Stimulated activated CD8-positive, alpha-beta memory T cell treated with anti-CD3 and anti-CD28 coated beads, Interleukin-12 subunit alpha, Interleukin-12 subunit beta, amount 100 ng/mL, for 1 hour (primary cell): ENCODE measurements at regions not wholly inside any gene's neighbourhood (a gene's known extent, or its start where the extent isn't known, plus 50 kb on each side); places are given as distances from the start of the nearest gene placed in this dataset.

ENCODE experiments used
- DNase-seq: peaks from one replicate; pipeline ENCODE4 v3.0.0-alpha.2; 2020; ENCODE audit warnings: low read depth

- DNase-seq, result no peak
These were observed 136.7 kb downstream of the DAD1 start for GRCh38 chr14:22452330-22452729.

GRCh38 chr14:22450266-22450665, 138.8 kb downstream of the DAD1 start:
- DNase-seq, result no peak

DNA sequence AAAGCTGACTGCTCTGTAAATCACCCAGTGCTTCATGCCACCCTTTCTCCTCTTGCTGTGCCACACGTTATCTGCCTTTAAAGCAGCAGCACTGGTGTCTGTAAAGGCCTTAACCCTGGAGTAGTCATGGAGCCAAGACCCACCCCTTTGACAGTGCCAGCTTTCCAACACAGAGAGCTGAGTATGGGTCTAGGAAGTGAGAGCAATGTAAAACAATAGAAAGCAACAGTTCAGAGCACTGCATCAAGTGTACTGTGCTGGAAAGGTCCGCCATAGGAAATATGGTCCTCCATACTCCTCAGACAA, 139.5 kb downstream of the DAD1 start:
- DNase-seq, result no peak

DNA sequence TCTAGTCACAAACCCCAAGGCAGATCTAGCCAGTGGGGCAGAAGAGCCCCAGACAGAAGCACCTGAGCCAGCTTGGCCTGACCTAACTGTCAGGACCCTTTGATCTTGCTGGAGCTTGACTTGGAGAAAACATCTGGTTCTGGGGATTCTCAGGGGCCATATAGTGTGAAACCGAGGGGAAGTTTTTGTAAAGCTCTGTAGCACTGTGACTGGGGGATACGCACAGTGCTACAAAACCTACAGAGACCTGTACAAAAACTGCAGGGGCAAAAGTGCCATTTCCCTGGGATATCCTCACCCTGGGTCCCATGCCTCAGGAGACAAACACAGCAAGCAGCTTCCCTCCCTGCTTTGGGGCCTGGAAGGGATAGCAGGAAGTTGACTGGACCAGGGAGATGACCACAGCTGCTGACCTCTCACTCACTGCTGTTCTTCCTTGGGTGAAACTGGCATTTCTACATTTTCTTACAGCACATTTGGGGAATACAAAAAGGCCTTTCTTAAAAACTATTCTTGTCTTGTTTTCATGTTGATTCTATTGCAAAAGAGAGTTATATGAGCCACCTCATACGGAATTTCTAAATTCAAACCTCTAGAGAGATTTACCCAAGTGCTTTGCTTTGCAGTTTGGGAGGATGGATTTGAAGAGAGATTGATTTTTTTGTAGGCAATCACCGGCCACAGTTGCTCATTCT, 140.0 kb downstream of the DAD1 start:
- DNase-seq, result no peak

GRCh38 chr14:22448035-22448904, 140.8 kb downstream of the DAD1 start:
- DNase-seq, result no peak

GRCh38 chr14:22438742-22439141, 150.3 kb downstream of the DAD1 start:
- DNase-seq, result no peak

DNA sequence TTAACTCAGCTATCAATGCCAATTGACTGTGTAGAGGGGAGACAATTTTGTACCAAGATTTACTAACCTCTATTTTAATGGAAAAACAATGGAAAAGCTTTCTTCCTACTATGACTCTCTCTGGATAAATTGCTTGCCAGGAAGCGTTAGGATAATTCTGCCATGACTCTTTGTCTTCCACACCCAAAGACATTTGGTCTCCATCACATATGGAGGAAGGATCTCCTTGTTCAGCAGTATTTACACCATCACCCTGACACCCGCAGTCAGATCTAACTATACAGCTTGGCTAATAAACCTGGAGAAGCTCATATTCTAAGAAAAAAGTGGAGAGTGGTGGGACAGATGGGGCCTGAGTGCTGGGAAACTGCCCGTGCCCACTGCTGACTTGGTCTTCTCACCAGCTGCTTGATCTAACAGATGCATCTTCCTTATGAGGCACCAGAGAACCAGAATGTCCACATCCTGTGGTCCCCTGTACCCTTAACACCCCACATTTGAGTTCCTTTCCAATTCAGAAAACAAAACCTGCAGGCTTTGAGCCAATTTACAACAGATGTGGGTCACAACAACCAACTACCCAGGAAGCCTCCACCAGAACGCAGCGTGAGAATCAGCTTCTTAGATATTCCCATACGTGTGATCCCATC, 154.0 kb downstream of the DAD1 start:
- DNase-seq, result no peak

- no peak for DNase-seq
These were observed 155.0 kb downstream of the DAD1 start for GRCh38 chr14:22434030-22434429.

DNA sequence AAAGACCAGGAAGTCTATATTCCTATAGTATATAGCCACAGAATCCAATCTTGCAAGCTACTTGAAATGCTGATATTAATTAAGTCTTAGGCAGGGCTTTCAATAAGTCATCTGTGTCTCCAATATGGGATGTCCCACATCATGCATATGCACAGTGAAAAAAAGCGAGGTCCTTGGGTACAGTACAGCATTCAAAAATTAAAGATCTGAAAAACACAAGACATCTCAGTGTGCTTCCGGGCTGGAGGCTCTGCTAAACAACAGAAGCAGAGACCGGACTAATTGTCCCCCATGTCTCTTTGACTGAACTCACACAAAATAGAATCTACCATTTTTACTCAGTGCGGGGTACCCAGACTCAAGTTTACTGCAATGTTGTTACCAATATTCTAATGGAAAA, 156.0 kb downstream of the DAD1 start:
- DNase-seq, result no peak

DNA sequence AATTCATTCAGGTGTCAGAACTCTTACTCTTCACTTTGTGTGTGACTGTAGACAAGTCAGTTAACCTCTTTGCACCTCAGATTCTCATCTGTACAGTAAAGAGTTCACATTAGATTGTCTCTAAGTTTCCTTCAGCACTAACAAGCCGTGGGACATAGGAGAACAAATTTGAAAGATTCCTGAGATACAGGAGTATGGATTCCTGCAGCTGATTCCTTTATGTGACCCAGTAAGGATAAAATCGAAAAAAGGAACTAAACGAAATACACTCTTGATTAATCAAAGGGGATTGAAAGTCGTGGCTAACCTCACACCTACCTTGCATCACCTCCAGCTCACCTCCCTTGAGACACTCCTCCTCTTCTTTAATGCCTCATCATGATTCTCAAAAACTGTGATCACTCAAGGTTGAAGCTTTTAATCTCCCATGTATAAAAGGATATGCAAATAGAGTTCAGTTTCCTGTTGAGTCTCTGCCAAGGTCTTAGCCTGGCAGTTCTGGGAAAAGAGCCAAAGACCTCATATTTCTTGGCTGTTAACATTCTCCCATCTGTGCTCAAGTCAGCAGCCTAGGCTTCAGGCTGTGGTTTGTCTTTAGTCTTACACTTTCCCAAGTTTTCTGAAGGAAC, 156.6 kb downstream of the DAD1 start:
- DNase-seq, result no peak

DNA sequence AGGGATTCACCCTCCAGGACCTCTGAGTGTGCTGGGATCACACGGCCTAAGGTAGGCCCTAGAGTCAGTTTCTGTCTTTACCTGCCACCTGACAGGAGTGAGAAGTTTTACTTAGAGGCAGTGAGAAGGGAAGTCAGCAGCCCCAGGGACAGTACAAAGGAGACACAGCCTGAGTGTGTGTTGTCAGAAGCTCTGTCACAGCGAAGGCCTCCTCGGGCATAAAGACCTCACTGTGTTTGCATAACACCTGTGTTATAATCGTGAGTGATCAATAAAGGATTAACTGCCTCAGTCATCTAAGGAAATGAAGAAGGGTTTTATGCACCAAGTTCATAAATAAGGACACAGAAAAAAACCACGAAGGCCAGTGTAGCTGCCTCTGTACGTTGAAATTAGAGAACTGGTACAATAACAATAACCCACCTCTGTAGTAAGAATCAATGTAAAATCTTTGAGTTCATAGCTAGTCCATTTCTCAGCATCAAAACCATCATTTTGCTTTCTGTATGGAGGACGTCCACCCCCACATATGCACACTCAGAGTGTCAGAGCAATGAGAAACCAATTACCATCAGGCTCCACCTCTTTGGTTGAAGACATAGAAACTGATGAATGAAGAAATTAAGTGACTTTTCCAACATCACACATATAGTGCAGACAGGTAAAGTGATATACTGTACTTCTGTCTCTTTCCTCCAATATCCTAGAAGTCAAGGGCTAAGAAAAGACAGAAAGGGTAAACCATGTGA, 159.3 kb downstream of the DAD1 start:
- no peak for DNase-seq

DNA sequence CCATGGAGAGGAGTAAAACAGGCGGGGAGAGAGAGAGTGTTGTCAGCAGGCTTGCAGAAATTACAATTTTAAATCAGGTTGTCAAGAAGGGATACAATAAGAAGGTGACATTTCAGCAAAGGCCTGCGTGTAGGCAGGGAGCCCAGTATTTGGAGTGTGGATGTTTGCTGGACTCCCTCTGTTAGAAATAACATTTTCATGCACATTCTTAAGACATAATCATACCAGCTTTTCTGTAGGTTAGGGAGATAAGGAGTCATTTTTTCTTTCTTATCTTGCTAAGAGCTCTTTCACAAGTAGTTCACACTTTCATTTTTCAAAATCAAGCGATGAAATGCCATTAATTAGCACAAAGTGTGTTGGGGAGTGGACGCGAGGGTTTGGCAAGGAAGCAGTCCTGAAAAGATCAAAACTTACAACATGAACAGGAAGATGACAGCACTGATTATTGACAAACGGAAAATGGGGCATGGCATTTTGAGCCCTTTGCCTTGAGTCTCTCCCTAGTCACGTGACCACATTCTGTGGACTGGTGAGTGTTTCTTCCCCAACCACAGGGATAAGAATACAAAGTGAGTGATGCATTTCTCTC, 160.2 kb downstream of the DAD1 start:
- no peak for DNase-seq

DNA sequence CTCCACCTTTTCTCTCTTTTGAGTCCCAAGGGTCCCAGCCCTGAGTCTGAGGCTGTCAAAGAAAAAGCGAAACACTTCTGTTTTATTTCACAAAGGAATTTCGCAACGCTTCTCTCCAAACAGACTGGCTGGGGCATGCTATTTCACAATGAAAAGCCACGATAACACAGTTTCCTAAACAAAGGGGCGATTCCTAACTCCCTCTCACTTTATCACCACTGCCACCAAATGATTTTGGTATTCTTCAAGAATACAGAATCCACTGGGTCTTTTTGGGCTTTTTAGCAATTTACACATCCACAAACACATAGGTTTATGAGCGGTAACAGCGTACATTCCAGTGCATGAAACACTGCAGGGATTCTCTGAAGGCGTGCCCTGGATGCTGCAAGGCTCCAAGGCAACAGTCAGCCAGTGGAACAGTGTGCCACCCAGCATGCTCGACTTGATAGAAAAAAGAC, 161.2 kb downstream of the DAD1 start:
- DNase-seq, result no peak

DNA sequence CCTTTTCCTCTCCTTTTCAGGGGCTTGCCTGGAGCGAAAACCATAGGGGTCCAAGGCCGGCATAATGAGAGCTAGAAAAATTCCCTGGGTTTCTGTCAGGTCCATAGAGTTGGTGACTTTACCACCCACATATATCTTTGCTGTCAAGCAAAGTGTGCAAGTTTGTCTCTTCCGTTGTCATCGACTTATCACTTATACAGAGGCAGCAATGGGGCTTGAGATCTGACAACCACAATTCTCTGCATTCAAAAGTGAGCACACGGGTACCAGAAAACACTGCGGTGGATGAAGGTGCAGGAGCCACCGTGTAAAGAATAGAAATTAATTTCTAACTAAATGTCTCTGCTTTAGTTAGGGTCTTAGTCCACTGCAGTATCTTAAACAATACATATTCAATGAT, 162.3 kb downstream of the DAD1 start:
- no peak for DNase-seq

- DNase-seq, result no peak
These were observed 165.1 kb downstream of the DAD1 start for GRCh38 chr14:22423958-22424357.

- no peak for DNase-seq
These were observed 166.8 kb downstream of the DAD1 start for GRCh38 chr14:22422238-22422637.

DNA sequence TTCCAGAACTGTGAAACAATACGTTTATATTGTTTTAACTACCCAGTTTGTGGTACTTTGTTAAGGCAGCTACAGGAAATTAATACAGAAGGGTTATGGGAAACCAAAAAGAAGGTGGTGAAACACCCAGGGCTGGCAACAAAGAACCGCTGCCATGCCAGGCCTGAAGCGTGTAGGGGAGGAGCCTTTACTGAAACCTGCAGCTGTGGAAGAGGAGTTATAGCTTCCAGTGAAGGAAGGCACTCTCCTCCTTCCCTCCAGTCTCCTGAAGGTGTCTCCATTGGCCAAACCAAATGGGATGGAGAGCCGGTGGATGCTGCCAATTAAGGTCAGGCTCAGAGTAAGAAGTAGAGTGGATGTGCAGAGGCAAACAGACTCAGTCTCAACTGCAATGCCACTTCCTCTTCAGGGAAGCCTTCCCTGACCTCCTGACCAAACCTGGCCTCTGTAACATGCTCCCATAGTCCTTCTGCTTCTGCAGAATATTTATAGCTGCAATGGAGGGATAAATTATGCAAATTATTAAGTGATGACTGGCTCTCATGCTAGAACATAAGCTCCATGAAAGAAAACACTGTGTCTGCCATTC, 168.3 kb downstream of the DAD1 start:
- DNase-seq, result no peak

GRCh38 chr14:22419620-22420019, 169.4 kb downstream of the DAD1 start:
- no peak for DNase-seq

GRCh38 chr14:22418631-22419030, 170.4 kb downstream of the DAD1 start:
- DNase-seq, result no peak

DNA sequence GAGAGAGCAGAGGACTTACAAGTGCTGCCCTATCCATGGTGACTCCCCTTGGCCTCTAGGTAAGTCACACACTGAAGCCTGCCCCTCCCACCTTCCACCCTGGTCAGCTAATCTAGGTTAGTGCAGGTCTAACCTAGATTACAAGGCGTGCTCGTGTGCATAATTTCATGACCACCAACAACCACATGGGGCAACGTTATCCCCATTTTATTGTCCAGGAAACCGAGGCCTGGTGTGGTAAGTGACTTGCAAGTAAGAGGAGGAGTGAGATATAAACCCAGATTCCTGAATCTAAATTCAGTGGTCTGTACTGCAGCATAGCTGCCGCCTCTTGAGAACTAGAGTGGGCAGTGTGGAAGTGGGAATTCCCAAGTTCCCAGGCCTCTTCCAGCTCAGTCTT, 171.1 kb downstream of the DAD1 start:
- no peak for DNase-seq

DNA sequence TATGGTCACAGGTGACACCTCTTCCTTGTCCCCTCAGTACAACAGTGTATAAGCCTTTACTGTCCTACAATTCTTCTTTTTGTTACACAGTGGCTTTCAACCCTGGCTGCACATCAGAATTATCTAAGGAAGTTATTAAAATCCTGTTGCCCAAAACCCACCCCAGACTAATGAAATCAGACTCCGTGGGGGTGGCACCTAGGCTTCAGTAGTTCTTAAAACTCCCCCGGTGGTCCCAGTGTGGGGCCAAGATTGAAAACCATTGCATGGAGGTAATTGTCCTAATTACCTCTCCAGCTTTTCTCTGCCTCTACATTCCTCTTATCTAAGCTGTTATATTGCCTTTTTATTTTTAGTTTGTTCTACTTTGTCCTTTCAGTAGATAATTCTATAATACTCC, 172.8 kb downstream of the DAD1 start:
- DNase-seq, result no peak
